Activated CD4-positive, alpha-beta T cell treated with anti-CD3 and anti-CD28 coated beads, Interleukin-2, Interleukin-4, amounts not matched to agents 100 ng/mL and 50 ng/mL, durations not matched to agents 16 hours and 8 hours (primary cell): ENCODE measurements at regions not wholly inside any gene's neighbourhood (a gene's known extent, or its start where the extent isn't known, plus 50 kb on each side); places are given as distances from the start of the nearest gene placed in this dataset.
"Not testable (repeated sequence)": the region's sequence is repeated elsewhere in the genome, so short reads cannot be mapped to it uniquely, and the experiment has no call there.

Experiments
- DNase-seq: peaks from one replicate; pipeline ENCODE4 v3.0.0-alpha.2; 2020; ENCODE audit warnings: low spot score

DNA sequence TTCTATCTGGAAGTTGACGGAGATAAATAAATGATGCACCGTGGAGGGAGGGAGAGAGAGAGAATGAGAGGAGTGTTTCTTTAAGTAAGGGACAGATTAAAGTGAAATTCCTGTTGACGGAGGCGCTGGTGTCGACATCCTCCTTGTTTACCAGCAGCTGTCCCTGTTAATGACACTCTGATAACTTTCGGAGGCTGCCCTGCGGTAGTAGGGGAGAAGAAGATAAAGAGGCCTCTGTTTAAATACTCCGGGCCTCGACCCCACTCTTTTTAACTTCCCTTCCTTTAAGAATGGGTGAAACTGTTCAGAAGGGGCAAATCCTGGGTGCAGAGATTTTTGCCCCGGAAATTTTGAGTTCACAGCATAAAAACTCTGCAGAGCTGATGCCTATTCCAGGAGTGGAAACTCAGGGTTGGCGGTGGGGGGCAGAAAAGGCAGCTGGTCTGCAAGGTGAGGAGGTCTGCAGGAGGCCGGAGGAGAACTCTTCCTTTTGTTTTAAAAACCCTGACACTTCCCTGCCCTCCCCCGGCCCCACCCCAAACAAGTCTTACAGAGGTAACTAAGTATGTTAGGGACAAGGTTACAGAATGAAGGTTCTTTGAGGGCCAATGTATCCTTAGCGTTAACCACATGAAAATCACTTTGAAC, 276.6 kb upstream of the NR2F2 start:
- no peak for DNase-seq

DNA sequence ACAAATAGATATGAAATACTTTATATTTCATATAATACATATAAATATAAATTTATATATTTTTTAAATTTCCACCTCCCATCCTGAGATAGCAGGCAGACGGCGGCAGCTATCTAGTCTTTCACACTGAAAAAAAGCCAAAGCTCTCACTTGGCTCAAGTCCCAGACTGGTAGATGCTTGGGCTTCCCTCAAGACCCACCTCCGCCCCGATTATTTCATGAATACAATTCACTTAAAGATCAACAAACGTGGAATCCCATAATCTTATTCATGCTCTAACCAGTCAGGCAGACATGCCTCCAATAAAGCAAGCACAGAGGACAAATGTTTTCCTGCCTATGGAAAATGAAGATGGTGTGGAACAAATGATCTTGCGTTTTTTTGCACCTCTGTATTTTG, 275.9 kb upstream of the NR2F2 start:
- DNase-seq = no peak

DNA sequence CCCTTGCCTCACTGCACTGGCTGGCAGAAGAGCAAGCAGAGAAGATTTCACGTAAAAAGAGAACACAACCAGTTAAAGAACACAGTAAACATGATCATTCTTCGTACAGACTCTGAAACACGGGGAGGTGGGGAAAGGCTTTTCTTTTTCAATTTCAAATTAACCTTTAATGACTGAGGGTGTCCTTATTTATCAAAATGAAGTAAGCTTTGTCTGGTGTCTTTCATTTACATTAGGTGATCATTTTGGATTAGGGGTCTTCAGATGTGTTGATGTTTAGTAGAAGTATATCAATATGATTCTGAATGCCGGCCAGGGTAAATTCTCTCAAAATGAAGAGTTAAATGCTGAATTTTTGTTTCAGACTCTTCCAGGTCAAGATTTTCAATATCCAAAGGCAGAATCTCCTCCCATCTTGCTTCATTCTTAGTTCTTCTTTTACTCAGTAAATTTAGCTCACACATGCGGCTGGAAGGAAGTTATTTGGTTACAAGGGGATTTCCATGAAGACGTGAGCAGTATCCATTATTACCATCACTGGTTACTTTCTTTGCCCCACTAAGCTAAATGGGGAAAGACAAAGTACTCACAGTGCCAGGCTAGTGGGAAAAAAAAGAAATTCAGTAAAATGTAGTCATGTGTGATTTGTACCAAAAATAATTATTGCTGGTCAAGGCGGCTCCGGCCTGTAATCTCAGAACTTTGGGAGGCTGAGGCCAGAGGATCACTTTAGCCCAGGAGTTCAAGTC, 272.2 kb upstream of the NR2F2 start:
- DNase-seq = no peak

DNA sequence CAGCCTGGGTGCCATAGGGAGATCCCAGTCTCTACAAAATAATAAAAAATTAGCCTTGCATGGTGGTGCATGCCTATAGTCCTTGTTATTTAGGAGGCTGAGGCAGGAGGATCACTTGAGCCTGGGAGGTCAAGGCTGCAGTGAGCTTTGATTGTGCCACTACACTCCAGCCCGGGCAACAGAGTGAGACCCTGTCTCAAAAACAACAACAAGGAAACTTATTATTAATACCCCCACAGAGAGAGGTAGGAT, 271.7 kb upstream of the NR2F2 start:
- DNase-seq = not testable (repeated sequence)

DNA sequence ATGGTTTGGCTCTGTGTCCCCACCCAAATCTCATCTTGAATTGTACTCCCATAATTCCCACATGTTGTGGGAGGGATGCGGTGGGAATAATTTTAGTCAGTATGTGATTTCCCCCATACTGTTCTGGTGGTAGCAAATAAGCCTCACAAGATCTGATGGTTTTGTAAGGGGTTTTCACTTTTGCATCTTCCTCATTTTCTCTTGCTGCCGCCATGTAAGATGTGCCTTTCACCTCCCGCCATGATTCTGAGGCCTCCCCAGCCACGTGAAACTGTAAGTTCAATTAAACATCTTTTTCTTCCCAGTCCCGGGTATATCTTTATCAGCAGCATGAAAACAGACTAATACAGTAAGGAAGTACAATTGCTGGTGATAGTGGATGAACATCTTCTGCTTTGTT, 269.9 kb upstream of the NR2F2 start:
- DNase-seq = not testable (repeated sequence)

DNA sequence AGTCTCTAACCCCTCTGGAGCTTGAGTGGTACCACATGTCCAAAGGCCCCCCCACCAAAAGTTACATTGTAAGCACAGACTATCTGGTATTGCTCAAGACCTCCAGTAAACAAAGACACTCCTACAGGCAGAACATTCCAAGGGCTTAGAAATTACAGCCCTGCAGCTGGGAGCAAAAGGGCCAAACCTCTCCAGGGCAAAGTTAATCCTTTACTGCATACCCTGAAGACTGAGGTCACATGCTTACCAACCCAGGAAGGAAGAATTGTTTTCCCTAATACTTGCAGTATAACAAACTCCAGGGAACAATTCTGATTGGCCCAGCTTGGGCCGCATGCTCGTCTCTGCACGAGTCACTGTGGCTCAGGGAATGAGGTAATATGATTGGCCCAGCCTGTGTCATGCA, 266.1 kb upstream of the NR2F2 start:
- no peak for DNase-seq

DNA sequence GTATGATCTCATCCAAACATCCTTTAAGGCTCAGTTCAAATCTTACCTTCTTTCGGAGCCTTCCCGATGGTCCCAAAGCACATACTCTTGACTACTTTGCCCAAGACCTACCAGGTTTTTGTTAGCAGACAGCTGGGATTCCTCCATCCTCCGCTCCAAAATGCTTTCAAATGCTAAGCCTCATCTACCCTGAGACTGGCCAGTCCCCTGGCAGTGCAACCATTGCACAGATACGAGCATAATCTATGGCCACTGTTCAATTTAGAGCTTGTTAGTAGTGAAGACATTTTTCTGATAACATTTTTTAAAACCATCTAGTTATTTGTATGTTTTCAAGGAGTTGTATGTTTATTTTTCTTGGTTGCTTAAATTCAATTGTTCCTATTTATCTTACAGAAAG, 264.4 kb upstream of the NR2F2 start:
- no peak for DNase-seq

DNA sequence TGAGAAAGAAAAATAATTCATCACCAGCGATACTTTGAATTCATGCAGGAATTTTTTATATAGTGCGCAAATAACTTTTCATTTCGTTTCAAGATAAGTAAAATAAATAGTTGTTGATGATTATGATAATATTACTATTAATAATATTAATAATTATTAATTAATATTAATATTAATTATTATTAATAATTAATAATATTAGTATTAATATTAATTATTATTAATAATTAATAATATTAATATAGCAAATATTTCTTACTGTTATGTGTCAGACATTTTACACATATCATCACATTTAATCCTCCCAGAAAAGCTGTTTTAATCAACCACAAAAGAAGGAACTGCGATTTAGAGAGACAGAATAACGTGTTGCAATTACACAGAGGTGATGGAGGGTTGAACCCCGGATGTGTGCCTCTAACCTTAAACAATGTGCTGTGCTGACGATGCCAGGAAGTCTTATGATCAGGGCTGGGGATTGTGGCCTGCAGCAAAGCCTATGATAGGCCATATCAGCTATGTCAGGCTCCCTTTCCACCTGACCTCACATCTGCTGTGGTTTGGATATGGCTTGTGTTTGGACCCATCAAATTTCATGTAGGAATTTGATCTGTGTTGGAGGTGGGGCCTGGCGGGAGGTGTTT, 263.5 kb upstream of the NR2F2 start:
- no peak for DNase-seq

DNA sequence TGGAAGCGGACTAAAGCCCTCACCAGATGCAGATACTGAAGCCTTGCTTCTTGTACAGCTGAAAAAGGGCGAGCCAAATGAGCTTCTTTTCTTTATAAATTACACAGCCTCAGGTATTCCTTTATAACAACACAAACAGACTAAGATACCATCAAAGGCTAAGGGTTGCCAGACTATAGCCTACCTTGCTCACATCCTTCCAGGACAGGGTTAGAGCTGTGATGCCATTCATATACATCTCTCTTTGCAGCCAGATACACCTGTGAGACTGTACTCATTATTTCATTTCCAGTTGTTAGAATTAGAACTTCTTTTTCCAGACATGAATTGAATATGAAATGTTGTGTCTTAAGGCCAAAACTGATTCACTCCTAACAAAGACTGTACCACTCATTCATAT, 262.8 kb upstream of the NR2F2 start:
- no peak for DNase-seq

DNA sequence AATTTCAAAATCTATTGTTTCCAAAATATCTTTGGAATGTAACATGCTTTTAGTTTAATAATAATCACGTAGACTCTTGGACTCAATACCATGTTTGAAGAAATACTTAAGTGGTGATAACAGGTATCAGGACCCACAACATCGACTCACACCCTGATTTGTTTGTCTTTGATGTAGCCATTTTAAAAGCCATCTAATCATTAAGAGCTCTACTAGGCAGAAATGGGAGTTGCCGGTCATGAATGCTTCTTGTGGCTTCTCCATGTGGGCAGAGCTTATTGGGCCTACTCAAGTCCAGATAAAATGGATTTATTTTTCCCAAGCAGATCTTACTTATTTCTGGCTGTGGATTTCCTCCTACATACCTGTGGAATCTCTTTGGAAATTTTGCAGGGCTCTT, 261.6 kb upstream of the NR2F2 start:
- DNase-seq = no peak

DNA sequence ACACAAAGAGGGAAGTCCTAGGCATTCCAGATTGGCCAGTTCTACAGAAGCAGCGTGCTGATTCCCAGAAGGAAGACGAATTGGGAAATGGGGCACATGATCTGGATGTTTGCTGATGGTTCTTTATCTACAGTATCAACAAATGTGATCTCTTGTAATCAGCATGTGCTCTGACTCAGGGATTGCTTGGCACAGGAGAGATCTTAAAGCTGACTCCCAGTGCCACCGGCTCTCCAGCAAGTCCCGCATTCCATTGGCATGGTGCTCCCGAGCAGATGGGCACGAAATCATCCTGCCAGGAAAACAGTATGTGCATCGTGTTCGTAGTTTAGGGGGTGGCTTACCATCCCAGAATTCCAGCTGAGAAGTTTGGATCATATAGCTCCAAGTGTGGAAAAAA, 259.9 kb upstream of the NR2F2 start:
- DNase-seq = no peak

DNA sequence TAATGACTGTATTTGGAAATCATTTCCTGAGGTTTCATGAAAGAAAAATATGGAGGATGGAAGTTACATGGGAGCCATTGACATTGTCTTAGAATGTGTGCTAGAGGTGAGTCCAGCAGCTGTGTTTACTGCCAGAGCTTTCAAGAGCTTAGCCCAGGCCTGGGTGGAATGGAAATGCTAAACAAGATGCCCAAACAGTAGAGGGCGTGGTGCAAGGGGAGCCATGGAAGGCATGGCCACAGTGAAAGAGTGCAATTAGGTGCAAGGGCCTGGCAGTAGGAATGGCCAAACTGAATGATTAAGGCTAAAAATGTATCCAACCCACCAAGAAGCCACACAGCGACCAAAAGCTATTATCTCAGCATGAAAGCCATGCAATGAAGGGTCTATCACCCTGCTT, 257.7 kb upstream of the NR2F2 start:
- DNase-seq = no peak

DNA sequence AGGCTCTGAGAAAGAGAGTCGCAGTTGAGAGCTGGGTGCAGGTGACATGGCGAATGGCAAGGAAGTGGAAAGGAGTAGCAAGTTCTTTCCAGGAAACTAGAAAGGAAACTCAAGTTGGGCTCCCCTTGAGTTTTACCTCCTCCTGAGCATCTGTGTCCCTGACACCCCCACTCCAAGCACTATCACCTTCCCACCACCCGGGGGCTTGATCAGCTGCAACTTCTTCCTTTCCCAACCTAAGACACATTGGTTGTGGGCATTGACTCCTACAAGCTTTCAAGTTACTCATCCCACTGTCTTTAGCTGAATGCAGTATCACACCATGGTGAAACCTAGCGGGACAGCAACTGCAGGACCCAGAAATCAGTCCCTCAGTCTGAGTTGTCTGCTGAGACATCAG, 256.6 kb upstream of the NR2F2 start:
- DNase-seq = no peak

DNA sequence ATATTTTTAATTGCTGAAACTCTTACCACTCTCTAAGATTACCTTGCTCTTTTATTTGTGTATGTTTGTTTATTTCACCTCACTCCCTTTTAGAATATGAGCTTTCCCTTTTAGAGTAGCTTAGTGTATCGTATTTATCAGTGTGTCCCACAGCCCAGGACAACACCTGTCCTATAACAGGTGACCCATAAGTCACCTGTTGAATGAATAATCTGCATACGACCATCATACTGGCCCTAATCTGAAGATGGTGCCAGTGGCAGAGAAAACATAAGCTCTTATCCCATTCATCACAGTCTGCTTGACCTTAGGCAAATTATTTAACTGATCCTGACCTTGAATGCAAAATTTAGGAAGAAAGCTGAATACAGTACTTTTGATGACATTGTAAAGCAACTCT, 254.6 kb upstream of the NR2F2 start:
- no peak for DNase-seq

DNA sequence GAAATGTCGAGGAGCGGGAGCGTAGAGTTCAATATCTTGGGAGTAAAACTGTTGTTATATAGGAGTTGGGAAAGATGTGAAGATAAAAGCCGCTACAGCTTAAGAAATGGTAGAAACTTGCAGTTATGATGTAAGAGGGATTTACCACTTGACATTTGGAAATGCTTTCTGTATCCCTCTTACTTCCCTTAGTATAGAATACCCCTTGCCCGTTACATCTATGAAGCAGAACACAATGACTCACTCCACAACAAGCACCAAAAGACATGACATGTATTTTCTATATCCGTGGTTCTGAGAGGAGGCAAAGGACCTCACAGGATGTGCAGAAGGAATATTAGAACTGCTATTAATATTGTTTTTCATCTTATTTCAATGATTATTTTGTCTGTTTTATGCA, 254.2 kb upstream of the NR2F2 start:
- no peak for DNase-seq

DNA sequence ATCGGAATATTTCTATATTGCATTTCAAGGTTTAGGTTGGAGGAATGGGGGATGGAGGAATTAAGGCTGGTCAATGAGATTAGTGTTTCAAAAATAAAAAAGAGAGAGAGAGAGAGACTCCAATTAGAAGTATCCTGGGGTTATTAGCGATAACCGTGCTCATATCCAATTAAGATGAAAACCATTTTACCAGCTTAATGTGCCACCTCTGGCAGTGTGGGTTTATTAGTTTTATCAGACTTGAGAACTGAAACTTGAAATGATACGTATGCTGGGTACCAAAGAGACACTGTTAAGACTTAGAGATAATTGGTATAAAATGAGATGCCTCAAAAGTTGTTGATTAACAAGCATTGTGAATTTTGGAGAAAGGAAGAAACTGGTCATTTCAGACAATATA, 251.5 kb upstream of the NR2F2 start:
- no peak for DNase-seq

DNA sequence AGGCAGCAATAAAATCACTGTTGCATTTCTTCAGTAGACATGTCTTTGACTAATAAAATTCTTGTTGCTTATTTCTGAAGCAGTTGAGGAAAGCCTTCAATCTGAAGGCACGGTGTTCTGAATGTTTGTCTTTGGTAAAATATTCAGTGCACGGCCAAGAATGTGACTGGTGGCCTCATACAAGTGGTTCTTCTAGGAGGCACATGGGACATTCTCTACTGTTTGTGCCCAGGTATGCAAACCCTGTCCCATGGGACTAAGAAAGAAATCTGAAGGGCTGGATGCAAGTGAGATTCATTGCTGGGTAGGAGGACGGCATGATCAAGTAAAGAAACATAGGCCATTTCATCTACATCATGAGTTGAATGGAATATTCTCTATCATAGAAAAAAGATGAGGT, 250.6 kb upstream of the NR2F2 start:
- DNase-seq = no peak

DNA sequence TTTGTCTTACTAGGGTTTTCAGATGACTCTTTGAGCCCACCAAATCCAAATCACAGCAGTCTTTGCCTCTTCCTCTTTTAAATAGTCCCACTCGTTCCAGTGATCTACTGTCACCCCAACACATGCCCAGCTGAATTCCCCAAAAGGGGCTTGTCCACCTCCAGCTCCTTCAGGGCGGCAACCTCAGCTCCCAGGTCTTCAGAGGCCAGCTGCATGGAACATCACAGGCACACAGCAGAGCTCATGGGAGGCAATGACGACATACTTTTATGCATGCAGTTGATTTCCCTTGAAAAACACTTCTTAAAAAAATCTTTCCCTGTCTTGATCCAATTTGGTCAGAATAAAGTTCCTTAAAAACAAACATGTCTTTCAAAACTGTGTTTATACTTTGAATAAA, 244.3 kb upstream of the NR2F2 start:
- no peak for DNase-seq

DNA sequence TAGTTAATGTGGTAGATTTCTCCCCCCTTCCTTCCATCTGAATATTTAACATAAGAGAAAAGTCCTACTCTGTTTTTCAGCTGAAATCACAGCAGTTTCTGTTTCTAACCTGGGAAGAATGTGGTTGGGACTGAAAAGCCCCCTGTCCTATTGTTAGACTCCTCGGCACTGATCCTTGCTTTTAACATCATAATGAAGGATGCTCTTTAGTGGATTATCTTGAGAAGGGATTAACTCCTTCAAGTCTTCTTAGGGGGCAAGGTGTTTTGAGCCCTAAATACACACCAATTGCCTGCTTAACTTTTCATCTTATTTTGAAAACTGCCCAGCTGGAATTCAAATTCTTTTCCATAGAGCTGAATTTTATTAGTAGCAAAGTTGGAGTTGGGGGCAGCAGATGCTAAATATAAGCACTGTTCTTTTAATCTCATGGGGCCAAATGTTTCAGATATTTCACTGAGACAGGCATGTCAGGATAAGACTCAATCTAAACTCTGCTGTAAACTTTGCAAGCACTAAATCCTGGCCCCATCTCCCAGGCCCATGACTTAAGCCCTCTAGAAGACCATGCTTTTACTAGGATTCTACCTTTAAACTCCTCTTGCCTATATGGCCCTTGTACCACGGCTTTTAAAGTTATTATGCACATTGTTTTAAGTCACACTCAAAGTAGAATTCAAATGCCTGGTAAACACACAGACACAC, 243.2 kb upstream of the NR2F2 start:
- DNase-seq = no peak

DNA sequence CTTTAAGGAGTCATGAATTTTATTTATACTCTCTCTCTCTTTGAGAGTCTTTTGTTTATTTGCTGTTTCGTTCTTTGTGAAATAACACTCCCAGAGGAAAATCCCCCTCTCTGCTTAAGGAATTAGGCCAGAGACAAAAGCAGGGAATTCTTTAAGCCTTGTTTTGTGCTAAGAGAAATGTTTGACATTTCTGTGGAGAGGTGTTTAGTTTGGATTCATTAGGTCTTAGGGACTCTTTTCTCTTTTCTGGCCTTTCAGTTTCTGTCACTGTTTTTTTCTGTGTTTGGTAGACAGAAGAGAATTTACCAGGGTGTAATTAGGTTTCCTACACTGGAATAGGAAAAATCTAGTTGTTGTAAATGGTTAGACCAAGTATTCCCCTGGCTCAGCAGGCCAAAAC, 241.8 kb upstream of the NR2F2 start:
- DNase-seq = no peak

DNA sequence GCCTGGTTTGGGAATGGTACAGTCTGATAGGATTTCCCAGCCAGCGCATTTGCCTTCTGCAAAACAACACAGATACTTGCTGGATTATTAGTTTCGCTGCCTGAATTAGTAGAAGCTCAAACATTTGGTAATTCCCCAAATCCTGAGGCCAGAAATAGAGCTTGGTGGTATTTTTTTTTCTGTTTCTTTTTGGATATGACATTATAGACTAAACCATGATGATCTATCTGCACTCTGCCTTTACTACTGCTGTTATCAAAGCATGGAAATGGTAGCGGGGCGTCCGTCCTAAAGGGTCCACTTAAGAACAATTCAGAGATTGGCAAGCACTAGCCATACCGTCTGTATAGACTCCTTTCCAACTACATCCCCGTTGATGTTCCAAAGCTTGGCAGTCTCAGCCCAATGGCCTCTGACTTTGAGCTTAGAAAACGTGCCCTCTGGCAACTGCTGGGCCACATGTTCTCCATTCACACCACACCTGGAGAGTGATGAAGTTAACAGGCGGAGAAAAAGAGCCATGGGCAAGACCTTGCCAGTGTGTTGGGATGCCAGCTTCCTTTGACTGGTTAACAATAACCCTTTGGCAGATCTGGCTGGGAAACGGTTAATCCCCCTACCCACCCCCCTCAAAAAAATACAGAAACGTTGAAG, 241.0 kb upstream of the NR2F2 start:
- no peak for DNase-seq

DNA sequence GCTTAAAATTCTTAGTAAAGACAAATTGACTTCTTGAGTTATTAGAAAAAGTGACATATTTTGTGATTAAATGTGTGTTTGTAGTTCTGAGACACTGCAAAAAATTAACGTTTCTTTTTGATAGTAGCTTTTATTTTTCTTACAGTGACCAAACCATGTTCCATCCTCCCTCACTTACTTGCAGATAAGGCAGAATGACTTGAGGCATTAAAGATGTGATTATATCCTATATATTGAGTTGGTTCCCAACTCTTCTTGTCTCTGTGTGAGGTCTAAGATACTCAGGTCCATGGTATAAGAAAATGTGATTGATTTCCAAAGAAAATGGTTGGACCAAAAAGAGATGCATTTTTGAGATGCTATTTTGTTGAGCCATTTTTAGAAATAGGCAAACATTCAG, 238.3 kb upstream of the NR2F2 start:
- DNase-seq = no peak

DNA sequence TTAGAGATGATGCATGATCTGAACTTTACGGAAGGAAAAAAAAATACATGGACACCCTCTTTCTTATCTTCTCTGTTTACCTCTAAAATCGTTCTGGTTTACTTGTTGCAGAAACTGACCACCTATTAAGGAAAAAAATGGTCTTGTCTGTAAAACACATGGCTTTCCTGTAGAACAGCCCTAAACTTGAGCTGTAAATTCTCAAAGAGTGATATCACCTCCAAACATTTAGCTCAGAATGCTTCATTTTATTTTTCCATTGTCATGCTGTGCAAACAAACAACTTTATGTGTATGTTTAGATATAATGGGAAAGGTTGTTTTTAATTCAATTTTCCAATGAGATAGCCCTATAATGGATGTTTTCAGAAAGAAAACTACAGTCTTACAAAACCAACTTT, 237.4 kb upstream of the NR2F2 start:
- no peak for DNase-seq
